ENCODE measurements at regions not wholly inside any gene's neighbourhood (a gene's known extent, or its start where the extent isn't known, plus 50 kb on each side); places are given as distances from the start of the nearest gene placed in this dataset.

DNA sequence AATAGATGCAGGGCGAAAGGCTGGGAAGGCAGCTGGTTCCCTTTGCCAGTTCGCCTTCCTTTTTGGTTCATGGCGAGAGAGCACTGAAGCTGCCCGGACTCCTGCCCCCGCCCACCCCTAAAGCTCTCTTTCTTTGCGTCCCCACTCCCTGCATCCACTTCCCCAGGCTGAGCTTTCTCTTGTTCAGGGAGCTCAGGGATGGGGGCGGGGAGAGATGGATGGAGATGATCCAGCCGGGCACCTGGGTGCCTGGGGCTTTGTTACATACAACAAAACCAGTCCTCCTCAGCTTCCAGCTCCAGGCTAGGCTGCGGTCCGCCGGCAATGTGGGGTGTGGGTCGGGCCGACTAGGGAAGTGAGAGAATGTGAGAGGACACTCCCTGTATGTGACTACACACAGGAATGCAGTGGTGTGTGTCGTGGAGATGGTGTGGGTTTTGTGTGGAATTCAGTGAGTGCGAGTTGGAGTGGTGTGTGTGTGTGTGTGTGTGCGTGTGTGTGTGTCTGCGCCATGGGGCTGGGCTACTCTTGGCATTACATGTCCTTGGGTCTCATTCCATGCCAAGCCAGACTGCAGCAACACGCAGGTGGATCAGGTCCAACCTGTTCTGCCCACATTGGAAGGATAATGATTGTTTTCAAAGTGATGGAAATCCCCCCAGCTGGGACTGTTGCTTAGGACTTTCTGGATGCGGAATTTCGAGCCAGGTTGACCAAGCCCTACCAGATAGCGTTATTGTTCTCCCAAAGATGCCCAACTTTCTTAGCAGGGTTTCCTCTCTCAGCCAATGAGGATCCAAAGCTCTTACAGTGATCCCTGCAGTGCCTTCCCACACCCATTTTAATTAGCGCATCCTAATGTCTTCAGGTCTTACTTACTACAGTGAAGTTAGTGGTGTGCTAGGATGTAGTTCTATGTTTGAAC is 149.4 kb upstream of the CHRDL1 start:
- no peak for TF ChIP-seq POLR2A (IDR thresholded peaks at IDR 0.05; ENCODE audit: low read depth, low read length)
- TF ChIP-seq CTCF (conservative IDR thresholded peaks at IDR 0.05; ENCODE audit: low read depth, low read length) = no peak
- TF ChIP-seq USF2 (IDR thresholded peaks at IDR 0.05; ENCODE audit: low read depth, low read length) = no peak
- no peak for TF ChIP-seq BHLHE40 (IDR thresholded peaks at IDR 0.05; ENCODE audit: low read depth, low read length)
- no peak for TF ChIP-seq CHD1 (IDR thresholded peaks at IDR 0.05; ENCODE audit: low read depth, low read length)
- TF ChIP-seq FOS (IDR thresholded peaks at IDR 0.05; ENCODE audit: low read depth, low read length) = no peak
- no peak for TF ChIP-seq SMC3 (IDR thresholded peaks at IDR 0.05; ENCODE audit: low read depth, low read length)
- TF ChIP-seq RAD21 (IDR thresholded peaks at IDR 0.05; ENCODE audit: low read length) = no peak
- TF ChIP-seq CEBPB (IDR thresholded peaks at IDR 0.05; ENCODE audit: low read depth, low read length) = no peak
- TF ChIP-seq RFX5 (IDR thresholded peaks at IDR 0.05; ENCODE audit: low read depth, low read length) = no peak
- TF ChIP-seq, protein P1, sequence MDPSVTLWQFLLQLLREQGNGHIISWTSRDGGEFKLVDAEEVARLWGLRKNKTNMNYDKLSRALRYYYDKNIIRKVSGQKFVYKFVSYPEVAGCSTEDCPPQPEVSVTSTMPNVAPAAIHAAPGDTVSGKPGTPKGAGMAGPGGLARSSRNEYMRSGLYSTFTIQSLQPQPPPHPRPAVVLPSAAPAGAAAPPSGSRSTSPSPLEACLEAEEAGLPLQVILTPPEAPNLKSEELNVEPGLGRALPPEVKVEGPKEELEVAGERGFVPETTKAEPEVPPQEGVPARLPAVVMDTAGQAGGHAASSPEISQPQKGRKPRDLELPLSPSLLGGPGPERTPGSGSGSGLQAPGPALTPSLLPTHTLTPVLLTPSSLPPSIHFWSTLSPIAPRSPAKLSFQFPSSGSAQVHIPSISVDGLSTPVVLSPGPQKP (IDR thresholded peaks at IDR 0.05; ENCODE audit: borderline replicate concordance, low read depth, low read length) = no peak
